ENCODE measurements at regions not wholly inside any gene's neighbourhood (a gene's known extent, or its start where the extent isn't known, plus 50 kb on each side); places are given as distances from the start of the nearest gene placed in this dataset.

DNA sequence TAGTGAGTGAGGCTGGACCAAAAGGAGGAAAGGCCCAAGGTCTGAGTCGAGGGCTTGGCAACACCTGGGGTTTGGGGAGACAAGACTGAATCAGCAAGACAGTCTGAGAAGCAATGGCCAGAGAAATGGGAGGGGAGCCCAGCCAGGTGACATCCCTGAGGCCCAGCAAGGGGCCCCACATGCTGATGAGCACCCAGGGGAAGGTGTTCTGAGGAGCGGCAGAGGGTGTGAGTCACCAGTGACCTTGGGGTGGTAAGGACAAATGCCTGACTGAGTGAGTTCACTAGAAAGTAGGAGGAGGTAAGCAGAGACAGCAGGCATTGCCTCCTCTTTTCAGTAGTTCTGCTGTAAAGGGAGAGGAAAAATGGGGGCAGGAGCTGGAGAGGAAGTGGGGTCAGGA, 192.4 kb upstream of the GALNT2 start:
- no peak overlapping the region for H3K4me3 ChIP-seq
- H3K27ac ChIP-seq, result no peak overlapping the region
- no peaks in the 10 kb centered on the region for H3K9me3 ChIP-seq (replicated peaks in 1 of 3)
- H3K4me1 ChIP-seq (replicated peaks in 1 of 2), result no peaks in the 10 kb centered on the region
- TF ChIP-seq, protein P1, sequence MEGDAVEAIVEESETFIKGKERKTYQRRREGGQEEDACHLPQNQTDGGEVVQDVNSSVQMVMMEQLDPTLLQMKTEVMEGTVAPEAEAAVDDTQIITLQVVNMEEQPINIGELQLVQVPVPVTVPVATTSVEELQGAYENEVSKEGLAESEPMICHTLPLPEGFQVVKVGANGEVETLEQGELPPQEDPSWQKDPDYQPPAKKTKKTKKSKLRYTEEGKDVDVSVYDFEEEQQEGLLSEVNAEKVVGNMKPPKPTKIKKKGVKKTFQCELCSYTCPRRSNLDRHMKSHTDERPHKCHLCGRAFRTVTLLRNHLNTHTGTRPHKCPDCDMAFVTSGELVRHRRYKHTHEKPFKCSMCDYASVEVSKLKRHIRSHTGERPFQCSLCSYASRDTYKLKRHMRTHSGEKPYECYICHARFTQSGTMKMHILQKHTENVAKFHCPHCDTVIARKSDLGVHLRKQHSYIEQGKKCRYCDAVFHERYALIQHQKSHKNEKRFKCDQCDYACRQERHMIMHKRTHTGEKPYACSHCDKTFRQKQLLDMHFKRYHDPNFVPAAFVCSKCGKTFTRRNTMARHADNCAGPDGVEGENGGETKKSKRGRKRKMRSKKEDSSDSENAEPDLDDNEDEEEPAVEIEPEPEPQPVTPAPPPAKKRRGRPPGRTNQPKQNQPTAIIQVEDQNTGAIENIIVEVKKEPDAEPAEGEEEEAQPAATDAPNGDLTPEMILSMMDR (IDR thresholded peaks at IDR 0.05), result no peak
- TF ChIP-seq POLR2A (IDR thresholded peaks at IDR 0.05), result no peak
- H3K36me3 ChIP-seq (replicated peaks in 1 of 2), result no peaks in the 10 kb centered on the region
- intact Hi-C loops (cut with DNase I), result no loop called here
- H3K27me3 ChIP-seq, result no peaks in the 10 kb centered on the region
- WGBS, 4 donors, result 40 to 73% (median 46%) methylated on average over 2 of the region's 2 CpGs
- peak in 4 of 7 donors; percentile 33 to 49 (median 37) for DNase-seq

DNA sequence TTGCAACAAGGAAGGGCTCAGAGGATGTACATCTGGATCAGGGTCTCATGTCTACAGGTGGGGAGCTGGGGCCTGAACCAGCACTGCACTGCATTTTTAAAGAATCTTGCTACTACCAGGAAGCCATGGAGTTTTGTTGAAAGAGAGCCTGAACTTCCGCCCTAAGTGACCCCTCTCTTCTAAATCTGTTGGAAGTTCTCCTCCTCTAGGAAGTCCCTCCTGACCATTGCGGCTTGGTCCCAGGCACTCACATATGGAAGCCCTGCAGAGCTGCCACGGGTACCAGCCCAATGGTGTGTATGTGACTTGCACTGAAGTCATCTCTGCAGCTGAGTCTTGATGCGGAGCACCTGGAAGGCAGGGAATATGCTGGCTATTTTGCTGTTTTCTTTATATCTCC, 192.0 kb upstream of the GALNT2 start:
- peak in 1 of 7 donors; percentile 34 for DNase-seq
- TF ChIP-seq, protein P1 (IDR thresholded peaks at IDR 0.05), result no peak
- TF ChIP-seq POLR2A (IDR thresholded peaks at IDR 0.05), result no peak
- no peak overlapping the region for H3K4me3 ChIP-seq
- no peaks in the 10 kb centered on the region for H3K27me3 ChIP-seq
- no peaks in the 10 kb centered on the region for H3K4me1 ChIP-seq (replicated peaks in 1 of 2)
- 91 to 95% (median 93%) methylated on average over 4 of the region's 4 CpGs for WGBS, 4 donors
- intact Hi-C loops (cut with DNase I), result no loop called here
- H3K9me3 ChIP-seq (replicated peaks in 1 of 3), result no peaks in the 10 kb centered on the region
- no peak overlapping the region for H3K27ac ChIP-seq
- no peaks in the 10 kb centered on the region for H3K36me3 ChIP-seq (replicated peaks in 1 of 2)

DNA sequence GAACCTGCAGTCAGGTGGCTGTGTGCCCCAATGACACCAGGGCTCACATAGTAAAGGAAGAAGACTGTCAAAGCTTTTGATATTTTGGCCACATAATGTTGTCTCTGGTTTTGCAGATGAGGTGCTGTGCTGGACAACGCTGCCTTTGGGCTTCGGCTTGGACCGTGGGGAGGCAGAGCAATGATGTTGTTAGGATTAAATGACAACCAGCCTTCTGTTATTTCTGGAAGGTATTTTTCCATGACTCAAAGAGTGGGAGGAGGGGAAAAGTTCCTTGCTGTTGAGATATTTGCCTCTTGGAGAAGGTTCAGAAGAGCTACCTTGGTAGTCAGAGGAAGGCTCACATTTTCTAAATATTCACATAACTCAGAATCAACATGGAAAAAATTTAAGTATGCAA, 187.3 kb upstream of the GALNT2 start:
- no peaks in the 10 kb centered on the region for H3K4me1 ChIP-seq (replicated peaks in 1 of 2)

DNA sequence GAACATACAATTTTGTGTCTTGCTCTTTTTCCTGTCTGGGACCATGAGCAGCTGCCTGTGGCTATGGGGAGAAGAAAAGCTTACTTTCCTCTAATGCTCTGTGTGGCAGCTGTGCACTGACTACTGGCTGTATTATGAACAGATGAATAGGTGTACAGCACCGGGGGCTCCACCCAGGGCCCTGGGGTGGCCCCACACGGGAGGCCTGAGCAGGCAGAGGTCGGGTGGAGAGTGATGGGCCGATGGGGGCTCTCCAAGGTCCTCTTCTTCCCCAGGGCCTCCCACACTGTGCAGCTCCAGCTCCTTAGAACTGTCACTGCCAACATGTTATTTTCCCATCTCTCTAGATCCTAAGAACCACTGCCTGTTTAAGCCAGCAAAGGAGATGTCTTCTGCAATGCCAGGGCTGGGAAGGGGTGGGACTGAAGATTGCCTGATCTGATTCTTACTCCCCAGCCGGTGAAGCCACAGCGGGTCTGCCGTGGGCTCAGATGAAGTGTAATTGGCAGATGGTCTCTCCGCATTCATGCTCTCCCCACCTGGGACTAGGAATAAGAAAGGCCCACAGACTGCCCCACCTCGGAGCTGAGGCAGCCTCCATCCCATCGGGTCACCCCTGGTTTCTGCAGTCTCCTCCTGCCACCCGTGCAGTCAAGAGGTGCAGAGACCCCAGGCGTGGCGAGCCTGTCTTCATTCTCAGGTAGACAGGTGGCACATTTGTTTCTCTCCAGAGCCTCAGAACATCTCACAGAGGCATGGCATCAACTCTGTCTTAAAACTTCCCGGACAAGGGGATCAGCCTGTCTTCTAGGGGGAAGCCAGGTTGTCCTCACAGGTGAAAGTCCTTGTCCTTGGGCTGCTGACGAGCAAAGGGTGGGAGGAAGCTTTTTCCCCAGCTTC, 186.5 kb upstream of the GALNT2 start:
- H3K27me3 ChIP-seq, result peaks cover 17% of the 10 kb centered on the region
- DNase-seq, result peak in 1 of 7 donors; percentile 4
- TF ChIP-seq, protein P1 (IDR thresholded peaks at IDR 0.05), result no peak
- TF ChIP-seq POLR2A (IDR thresholded peaks at IDR 0.05), result no peak
- H3K9me3 ChIP-seq (replicated peaks in 1 of 3), result no peaks in the 10 kb centered on the region
- H3K4me1 ChIP-seq (replicated peaks in 1 of 2), result no peaks in the 10 kb centered on the region
- no peak overlapping the region for H3K4me3 ChIP-seq
- H3K27ac ChIP-seq, result no peak overlapping the region
- no peaks in the 10 kb centered on the region for H3K36me3 ChIP-seq (replicated peaks in 1 of 2)
- intact Hi-C loops (cut with DNase I), result no loop called here
- 81 to 91% (median 83%) methylated on average over 7 to 15 of the region's 15 CpGs for WGBS, 4 donors

More for the DNA sequence above, 187.3 kb upstream of the GALNT2 start:
- TF ChIP-seq, protein P1 (IDR thresholded peaks at IDR 0.05), result no peak
- DNase-seq, result no peak
- Histone ChIP-seq H3K36me3 (replicated peaks in 1 of 2) (no peaks in the 10 kb centered on the region), H3K9me3 (replicated peaks in 1 of 3) (no peaks in the 10 kb centered on the region), H3K27me3 (peaks cover 17% of the 10 kb centered on the region), H3K27ac (no peak overlapping the region), H3K4me3 (no peak overlapping the region)
- intact Hi-C loops (cut with DNase I), result no loop called here
- WGBS, 4 donors, result 72 to 90% (median 81%) methylated on average over 3 of the region's 3 CpGs
